ENCODE measurements at regions not wholly inside any gene's neighbourhood (a gene's known extent, or its start where the extent isn't known, plus 50 kb on each side); places are given as distances from the start of the nearest gene placed in this dataset.

DNA sequence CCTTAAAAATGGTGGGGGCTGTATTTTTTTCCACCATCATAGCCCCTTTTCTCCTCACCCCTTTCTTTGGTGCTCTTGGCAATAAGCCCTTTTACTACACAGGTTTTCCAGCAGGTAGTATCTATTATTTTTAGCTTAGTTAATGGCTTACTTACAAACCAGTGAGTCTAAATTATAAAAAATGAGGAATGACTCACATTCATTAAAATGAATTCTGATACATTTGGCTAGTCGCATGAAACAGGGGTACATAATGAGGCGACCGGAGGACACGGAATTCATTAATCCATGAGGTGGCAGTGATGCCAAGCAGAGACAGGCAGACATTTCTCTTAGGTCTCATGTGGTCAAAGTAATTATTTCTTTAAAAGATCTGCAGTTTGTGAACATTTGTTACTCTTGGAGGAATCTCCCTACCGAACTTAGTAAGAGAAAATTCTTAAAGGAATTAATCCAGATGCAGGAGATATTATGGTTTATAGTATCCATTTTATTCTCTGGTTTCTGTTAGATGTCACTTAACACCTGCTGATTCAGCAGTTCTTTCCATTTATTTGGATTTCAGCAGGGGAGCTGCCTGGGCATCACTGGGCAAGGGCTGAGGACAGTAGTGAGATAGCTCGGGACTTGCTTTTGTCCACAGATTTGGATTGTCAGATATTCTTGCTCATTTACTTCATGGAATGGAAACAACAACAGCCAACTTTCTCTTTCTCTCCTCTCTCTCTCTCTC is 575.0 kb upstream of the NR3C2 start:
- TF ChIP-seq CBX2 (IDR thresholded peaks at IDR 0.05; ENCODE audit: borderline replicate concordance, low read depth) (no peak), BHLHE40 (IDR thresholded peaks at IDR 0.05; ENCODE audit: low read depth, low read length) (no peak), RARB (CRISPR knock-in tag; IDR thresholded peaks at IDR 0.05) (no peak), RAD21 (conservative IDR thresholded peaks at IDR 0.05 in 1 of 2, IDR thresholded peaks at IDR 0.05 in 1 of 2) (no peak), MAFK (IDR thresholded peaks at IDR 0.05; ENCODE audit: partially characterized antibody) (peak; percentile 70), GATA3 (IDR thresholded peaks at IDR 0.05; ENCODE audit: borderline replicate concordance) (no peak)
- 5% methylated on average over 6 of the region's 6 CpGs for WGBS (ENCODE audit: missing lambda C conversion rate)
- FAIRE-seq (no peak), ATAC-seq (no peak), DNase-seq (ENCODE audit: low read depth in 1 of 2, low spot score in 1 of 2) (no peak)
- H3K4me3 ChIP-seq: no peak overlapping the region
- H3K4me1 ChIP-seq: no peaks in the 10 kb centered on the region
- CTCF ChIA-PET: no interaction called here
- no peaks in the 10 kb centered on the region for H3K9me3 ChIP-seq
- POLR2A ChIA-PET: no interaction called here
- H3K27ac ChIP-seq: no peak overlapping the region
- no peak overlapping the region for H3K4me2 ChIP-seq

DNA sequence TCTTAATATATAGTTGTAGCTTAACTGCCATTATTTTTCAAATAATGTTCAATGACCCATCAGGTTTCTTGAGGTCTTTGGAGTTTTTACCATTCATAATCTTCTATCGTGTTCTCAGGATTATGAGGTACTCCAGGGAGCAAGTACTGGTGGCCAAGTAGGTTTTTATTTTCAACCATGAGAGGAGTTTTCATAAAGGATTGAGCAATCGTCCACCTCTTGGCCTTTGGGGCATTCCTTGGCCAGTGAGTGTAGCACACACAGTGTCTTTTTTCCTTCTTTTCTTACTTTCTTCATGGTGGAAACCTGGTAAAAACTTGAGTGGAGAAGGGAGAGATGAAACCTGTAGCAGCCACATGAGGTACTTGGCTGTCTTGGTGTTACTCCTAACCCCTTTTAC is 567.0 kb upstream of the NR3C2 start:
- H3K4me2 ChIP-seq: no peak overlapping the region
- WGBS (ENCODE audit: missing lambda C conversion rate): 5% methylated on average over 2 of the region's 2 CpGs
- ChIA-PET CTCF (no interaction called here), POLR2A (no interaction called here)
- no peak overlapping the region for H3K27ac ChIP-seq
- FAIRE-seq: no peak
- H3K4me1 ChIP-seq: no peaks in the 10 kb centered on the region
- no peak for ATAC-seq
- no peak for DNase-seq (ENCODE audit: low read depth in 1 of 2, low spot score in 1 of 2)
- no peak overlapping the region for H3K4me3 ChIP-seq
- TF ChIP-seq RAD21 (conservative IDR thresholded peaks at IDR 0.05 in 1 of 2, IDR thresholded peaks at IDR 0.05 in 1 of 2) (no peak), NPAS2 (CRISPR knock-in tag; IDR thresholded peaks at IDR 0.05; ENCODE audit: borderline replicate concordance) (no peak), POLR2AphosphoS2 (conservative IDR thresholded peaks at IDR 0.05; ENCODE audit: low read length) (no peak), FOXS1 (CRISPR knock-in tag; IDR thresholded peaks at IDR 0.05) (no peak), HOXB13 (CRISPR knock-in tag; IDR thresholded peaks at IDR 0.05; ENCODE audit: low read depth) (no peak)
- no peaks in the 10 kb centered on the region for H3K9me3 ChIP-seq

DNA sequence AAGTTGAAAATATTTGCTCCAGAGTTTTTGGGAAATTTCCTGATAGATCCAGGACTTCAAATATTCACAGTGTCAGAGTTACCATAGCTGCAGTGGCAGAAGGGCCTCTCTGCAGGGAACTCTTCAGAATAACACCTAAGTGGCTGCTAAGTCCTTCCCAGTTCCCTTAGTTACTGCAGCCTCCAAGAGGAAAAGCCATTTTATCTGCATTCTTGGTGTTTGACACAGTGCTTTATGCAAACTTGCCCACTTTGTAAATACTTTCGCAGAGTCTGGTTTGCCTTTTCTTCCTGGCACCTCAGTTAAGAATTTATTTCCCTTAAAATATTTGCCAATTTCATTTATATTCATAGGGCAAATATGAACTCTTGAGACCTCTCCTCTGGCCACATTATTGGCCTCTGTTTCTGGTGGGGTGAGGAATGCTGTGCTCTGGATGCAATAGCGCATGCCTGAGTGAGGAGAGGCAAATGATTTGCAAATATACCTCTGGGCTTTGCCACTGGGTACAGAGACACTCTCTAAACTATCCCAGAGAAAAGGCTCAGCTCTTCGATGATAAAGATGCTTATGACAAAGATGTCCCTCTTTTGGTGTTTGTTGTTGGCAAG is 566.3 kb upstream of the NR3C2 start:
- no peak overlapping the region for H3K4me3 ChIP-seq
- 17% methylated on average over 3 of the region's 3 CpGs for WGBS (ENCODE audit: missing lambda C conversion rate)
- H3K27ac ChIP-seq: no peak overlapping the region
- ChIA-PET POLR2A (no interaction called here), CTCF (no interaction called here)
- TF ChIP-seq MYC (IDR thresholded peaks at IDR 0.05; ENCODE audit: borderline replicate concordance, low read length) (no peak), RARB (CRISPR knock-in tag; IDR thresholded peaks at IDR 0.05) (no peak), POLR2AphosphoS2 (conservative IDR thresholded peaks at IDR 0.05; ENCODE audit: low read length) (no peak), NR3C1 (IDR thresholded peaks at IDR 0.05) (no peak), NFE2L2 (conservative IDR thresholded peaks at IDR 0.05; ENCODE audit: low read length) (no peak), KDM5A (IDR thresholded peaks at IDR 0.05) (no peak), HOXB13 (CRISPR knock-in tag; IDR thresholded peaks at IDR 0.05; ENCODE audit: low read depth) (no peak)
- TF ChIP-seq, protein P1, sequence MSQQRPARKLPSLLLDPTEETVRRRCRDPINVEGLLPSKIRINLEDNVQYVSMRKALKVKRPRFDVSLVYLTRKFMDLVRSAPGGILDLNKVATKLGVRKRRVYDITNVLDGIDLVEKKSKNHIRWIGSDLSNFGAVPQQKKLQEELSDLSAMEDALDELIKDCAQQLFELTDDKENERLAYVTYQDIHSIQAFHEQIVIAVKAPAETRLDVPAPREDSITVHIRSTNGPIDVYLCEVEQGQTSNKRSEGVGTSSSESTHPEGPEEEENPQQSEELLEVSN (IDR thresholded peaks at IDR 0.05; ENCODE audit: borderline replicate concordance, low read depth): no peak
- TF ChIP-seq, protein P2, sequence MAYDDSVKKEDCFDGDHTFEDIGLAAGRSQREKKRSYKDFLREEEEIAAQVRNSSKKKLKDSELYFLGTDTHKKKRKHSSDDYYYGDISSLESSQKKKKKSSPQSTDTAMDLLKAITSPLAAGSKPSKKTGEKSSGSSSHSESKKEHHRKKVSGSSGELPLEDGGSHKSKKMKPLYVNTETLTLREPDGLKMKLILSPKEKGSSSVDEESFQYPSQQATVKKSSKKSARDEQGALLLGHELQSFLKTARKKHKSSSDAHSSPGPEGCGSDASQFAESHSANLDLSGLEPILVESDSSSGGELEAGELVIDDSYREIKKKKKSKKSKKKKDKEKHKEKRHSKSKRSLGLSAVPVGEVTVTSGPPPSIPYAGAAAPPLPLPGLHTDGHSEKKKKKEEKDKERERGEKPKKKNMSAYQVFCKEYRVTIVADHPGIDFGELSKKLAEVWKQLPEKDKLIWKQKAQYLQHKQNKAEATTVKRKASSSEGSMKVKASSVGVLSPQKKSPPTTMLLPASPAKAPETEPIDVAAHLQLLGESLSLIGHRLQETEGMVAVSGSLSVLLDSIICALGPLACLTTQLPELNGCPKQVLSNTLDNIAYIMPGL (CRISPR knock-in tag; IDR thresholded peaks at IDR 0.05; ENCODE audit: borderline replicate concordance): no peak
- DNase-seq (ENCODE audit: low read depth in 1 of 2, low spot score in 1 of 2): no peak
- no peaks in the 10 kb centered on the region for H3K9me3 ChIP-seq
- no peaks in the 10 kb centered on the region for H3K4me1 ChIP-seq
- FAIRE-seq: no peak
- no peak overlapping the region for H3K4me2 ChIP-seq
- no peak for ATAC-seq

DNA sequence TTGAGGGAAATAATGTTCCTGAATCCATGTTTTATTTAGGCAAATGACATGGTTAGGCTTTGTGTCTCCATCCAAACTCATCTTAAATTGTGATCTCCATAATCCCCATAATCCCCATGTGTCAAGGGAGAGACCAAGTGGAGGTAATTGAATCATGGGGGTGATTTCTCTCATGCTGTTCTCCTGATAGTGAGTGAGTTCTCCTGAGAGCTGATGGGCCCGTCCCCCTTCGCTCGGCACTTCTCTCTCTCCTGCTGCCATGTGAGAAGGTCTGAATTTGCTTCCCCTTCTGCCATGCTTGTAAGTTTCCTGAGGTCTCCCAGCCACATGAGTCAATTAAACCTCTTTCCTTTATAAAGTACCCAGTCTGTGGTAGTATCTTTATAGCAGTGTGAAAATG is 563.0 kb upstream of the NR3C2 start:
- no peaks in the 10 kb centered on the region for H3K4me1 ChIP-seq
- H3K27ac ChIP-seq: no peak overlapping the region
- no peak overlapping the region for H3K4me2 ChIP-seq
- CTCF ChIA-PET: no interaction called here
- FAIRE-seq (no peak), DNase-seq (ENCODE audit: low read depth in 1 of 2, low spot score in 1 of 2) (no peak), ATAC-seq (no peak)
- H3K9me3 ChIP-seq: no peaks in the 10 kb centered on the region
- POLR2A ChIA-PET: no interaction called here
- 82% methylated on average over 3 of the region's 3 CpGs for WGBS (ENCODE audit: missing lambda C conversion rate)
- no peak overlapping the region for H3K4me3 ChIP-seq
- TF ChIP-seq HDAC2 (IDR thresholded peaks at IDR 0.05) (no peak), HEYL (CRISPR knock-in tag; IDR thresholded peaks at IDR 0.05) (no peak), FOSL2 (IDR thresholded peaks at IDR 0.05) (no peak), FOSL2 (CRISPR knock-in tag; IDR thresholded peaks at IDR 0.05) (no peak), CBX8 (IDR thresholded peaks at IDR 0.05) (no peak), SMC3 (IDR thresholded peaks at IDR 0.05) (no peak), EHMT2 (IDR thresholded peaks at IDR 0.05; ENCODE audit: low read depth) (no peak), FOXS1 (CRISPR knock-in tag; IDR thresholded peaks at IDR 0.05) (no peak), CHD4 (IDR thresholded peaks at IDR 0.05; ENCODE audit: borderline replicate concordance) (no peak), TP53 (CRISPR knock-in tag; IDR thresholded peaks at IDR 0.05) (no peak)
- TF ChIP-seq, protein P1 (IDR thresholded peaks at IDR 0.05; ENCODE audit: borderline replicate concordance, low read depth): no peak
- TF ChIP-seq, protein P3, sequence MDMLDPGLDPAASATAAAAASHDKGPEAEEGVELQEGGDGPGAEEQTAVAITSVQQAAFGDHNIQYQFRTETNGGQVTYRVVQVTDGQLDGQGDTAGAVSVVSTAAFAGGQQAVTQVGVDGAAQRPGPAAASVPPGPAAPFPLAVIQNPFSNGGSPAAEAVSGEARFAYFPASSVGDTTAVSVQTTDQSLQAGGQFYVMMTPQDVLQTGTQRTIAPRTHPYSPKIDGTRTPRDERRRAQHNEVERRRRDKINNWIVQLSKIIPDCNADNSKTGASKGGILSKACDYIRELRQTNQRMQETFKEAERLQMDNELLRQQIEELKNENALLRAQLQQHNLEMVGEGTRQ (IDR thresholded peaks at IDR 0.05): no peak
